GM12873 (cell line): ENCODE measurements at regions not wholly inside any gene's neighbourhood (a gene's known extent, or its start where the extent isn't known, plus 50 kb on each side); places are given as distances from the start of the nearest gene placed in this dataset.

Experiments
- TF ChIP-seq, protein P1 (sequence below): IDR thresholded peaks from 2 replicates; pipeline ENCODE4 v1.5.1; 2012; ENCODE audit warnings: low read depth, mild to moderate bottlenecking, moderate library complexity, low read length, control low read depth; ENCODE audit not compliant: insufficient read depth; ENCODE audit errors: missing control alignments

DNA sequence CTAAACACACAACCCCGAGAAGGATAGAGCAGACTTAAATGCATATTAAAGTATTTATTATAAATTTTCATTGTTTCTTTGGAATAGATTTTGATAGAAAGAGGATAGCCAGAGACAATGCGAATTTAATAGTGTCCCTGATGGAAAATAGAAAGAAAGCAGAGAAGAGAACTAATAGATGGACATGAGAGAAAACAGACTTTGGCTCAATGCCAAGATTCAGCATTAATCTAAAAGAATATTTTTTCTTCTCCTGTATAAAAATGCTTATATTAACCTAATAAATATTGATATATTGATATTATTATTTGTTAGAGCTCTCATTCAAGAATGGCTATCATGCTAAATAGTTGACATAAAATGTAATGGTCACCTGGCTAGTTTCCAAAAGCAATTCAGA is 173.4 kb downstream of the KIF2B start:
- TF ChIP-seq, protein P1, sequence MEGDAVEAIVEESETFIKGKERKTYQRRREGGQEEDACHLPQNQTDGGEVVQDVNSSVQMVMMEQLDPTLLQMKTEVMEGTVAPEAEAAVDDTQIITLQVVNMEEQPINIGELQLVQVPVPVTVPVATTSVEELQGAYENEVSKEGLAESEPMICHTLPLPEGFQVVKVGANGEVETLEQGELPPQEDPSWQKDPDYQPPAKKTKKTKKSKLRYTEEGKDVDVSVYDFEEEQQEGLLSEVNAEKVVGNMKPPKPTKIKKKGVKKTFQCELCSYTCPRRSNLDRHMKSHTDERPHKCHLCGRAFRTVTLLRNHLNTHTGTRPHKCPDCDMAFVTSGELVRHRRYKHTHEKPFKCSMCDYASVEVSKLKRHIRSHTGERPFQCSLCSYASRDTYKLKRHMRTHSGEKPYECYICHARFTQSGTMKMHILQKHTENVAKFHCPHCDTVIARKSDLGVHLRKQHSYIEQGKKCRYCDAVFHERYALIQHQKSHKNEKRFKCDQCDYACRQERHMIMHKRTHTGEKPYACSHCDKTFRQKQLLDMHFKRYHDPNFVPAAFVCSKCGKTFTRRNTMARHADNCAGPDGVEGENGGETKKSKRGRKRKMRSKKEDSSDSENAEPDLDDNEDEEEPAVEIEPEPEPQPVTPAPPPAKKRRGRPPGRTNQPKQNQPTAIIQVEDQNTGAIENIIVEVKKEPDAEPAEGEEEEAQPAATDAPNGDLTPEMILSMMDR, result no peak

DNA sequence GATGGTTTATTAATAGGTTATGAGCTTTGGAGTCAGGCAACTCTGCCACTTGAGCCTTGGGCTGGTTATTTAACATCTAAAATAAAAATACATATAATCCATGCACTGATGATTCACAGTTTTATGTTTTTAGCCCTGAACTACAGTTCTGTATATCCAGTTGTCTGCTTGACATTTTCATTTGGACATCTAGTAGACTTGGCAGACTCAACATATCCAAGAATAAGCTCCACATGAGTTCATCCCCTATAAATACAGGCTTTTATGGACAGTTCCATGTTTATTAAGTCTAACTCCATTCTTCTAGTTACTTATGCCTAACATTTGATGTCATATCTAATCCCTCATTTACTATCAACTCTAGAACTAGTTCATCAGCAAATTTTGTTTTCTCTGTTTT is 174.2 kb downstream of the KIF2B start:
- TF ChIP-seq, protein P1, result no peak

DNA sequence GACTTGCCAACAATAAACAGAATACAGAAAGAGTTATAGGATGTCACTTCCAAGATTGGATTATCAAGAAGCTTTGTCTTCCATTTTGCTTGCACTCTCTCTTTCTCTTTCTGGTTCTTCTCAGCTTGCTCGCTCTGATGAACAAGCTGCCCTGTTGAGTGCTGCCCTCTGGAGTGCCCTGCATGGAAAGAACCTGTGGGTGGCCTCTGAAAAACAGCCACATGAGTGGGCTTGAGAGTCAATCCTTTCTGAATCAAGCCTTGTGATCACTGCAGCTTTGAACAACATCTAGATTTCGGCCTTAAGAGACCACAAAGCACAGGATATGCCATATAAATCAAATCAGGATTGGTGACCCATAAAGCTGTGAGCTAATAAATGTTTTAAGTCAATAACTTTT is 185.1 kb downstream of the KIF2B start:
- TF ChIP-seq, protein P1, result no peak

DNA sequence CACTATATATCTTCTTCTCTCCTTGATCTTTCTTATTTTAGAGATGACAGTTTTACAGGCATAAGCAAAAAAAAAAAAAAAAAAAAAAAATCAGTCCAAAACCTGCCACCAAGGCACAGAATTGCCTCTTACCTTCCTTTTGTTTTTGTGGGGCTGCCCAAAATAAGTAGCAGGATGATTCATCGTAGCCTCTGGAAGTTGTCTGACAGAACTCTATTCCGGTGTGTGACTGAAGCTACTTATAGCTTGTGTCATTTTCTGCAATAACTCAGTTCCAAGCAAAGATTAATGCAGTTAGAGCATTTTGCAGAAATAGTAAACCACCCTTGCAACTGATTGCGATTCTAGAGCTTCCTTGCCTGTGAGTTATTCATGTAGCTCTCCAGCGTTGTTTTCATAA is 186.8 kb downstream of the KIF2B start:
- TF ChIP-seq, protein P1, result no peak

DNA sequence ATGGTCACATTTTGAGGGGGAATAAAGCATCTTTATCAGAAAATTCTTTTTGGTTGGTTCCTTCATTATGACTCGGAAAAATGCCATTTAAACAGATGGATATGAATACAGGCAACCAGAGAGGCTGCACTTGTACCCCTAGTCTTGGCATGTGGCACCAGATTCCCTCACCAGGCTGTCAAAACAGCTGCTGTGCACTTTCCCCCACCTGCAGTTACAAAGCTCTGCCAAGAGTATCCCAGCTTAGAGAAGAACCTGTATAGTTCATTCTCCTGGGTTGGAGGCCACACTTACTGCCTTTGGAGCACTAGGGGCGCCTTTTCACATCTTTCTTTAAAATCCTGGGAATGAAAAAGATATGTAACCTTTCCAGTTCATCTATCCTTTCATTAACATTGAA is 190.3 kb downstream of the KIF2B start:
- TF ChIP-seq, protein P1, result no peak

DNA sequence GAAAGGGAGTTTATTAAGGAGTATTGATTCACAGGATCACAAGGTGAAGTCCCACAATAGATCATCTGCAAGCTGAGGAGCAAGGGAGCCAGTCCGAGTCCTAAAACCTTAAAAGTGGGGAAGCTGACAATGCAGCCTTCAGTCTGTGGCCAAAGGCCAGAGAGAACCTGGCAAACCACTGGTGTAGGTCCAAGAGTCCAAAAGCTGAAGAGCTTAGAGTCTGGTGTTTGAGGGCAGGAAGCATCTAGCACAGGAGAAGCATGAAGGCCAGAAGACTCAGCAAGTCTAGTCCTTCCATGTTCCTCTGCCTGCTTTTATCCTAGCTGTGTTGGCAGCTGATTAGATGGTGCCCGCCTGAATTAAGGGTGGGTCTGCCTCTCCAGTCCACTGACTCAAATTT is 193.0 kb downstream of the KIF2B start:
- TF ChIP-seq, protein P1, result no peak

DNA sequence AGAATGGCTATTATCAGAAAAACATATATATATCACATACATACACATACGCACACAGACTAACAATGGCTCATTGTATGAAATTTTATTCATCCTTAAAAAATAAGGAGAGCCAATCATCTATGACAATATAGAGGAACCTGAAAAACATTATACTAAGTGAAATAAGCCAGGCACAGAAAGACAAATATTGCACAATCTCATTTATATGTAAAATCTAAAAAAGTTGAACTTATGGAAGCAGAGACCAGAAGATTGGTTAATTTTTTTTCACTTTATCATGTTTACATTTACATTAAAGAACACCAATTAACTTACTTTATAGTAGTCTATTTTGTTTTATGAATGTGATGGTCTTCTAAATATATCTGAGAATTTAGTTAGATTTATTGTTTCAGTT is 198.7 kb downstream of the KIF2B start:
- TF ChIP-seq, protein P1, result no peak

DNA sequence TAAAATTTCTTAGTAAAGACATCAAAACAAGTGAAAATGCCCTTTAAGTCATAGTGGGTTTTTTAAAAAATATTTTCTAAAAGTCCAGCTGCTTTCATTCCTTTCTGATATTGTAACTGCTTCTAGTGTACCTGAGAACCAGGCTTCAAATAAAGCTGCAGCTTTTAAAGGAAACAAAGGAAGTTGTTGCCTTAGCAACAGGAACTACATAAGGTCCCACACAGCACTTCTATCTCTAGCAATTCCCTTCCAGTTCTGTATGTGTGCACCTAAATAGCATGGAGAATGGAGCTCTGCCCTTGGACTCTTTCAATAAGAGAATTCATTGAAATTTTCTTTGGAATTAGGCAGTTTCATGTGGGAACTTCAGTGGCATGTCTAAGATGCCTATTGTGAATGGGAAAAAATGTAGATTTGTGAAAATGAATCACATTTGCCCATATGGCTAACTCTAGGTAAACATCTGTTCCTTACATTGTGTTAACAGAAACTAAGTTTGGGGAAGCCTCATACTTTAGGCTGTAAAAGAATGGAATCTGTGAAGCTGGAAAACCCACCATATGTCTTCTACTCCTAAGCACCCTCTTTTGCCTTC is 206.4 kb downstream of the KIF2B start:
- TF ChIP-seq, protein P1, result no peak
